ENCODE measurements at regions not wholly inside any gene's neighbourhood (a gene's known extent, or its start where the extent isn't known, plus 50 kb on each side); places are given as distances from the start of the nearest gene placed in this dataset.

GRCh38 chr4:71148545-71148944 is 155.1 kb downstream of the DCK start:
- TF ChIP-seq, protein P1, sequence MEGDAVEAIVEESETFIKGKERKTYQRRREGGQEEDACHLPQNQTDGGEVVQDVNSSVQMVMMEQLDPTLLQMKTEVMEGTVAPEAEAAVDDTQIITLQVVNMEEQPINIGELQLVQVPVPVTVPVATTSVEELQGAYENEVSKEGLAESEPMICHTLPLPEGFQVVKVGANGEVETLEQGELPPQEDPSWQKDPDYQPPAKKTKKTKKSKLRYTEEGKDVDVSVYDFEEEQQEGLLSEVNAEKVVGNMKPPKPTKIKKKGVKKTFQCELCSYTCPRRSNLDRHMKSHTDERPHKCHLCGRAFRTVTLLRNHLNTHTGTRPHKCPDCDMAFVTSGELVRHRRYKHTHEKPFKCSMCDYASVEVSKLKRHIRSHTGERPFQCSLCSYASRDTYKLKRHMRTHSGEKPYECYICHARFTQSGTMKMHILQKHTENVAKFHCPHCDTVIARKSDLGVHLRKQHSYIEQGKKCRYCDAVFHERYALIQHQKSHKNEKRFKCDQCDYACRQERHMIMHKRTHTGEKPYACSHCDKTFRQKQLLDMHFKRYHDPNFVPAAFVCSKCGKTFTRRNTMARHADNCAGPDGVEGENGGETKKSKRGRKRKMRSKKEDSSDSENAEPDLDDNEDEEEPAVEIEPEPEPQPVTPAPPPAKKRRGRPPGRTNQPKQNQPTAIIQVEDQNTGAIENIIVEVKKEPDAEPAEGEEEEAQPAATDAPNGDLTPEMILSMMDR (IDR thresholded peaks at IDR 0.05; ENCODE audit: insufficient read depth, low read length), result no peak

GRCh38 chr4:71151054-71151453 is 157.6 kb downstream of the DCK start:
- TF ChIP-seq, protein P1 (IDR thresholded peaks at IDR 0.05; ENCODE audit: insufficient read depth, low read length), result no peak
- no peak overlapping the region for H3K4me3 ChIP-seq (ENCODE audit: low read depth, low read length)
- DNase-seq (ENCODE audit: low read depth), result no peak

More at GRCh38 chr4:71148545-71148944, 155.1 kb downstream of the DCK start:
- no peak for DNase-seq (ENCODE audit: low read depth)
- no peak overlapping the region for H3K4me3 ChIP-seq (ENCODE audit: low read depth, low read length)

GRCh38 chr4:71156616-71157015 is 163.2 kb downstream of the DCK start:
- TF ChIP-seq, protein P1 (IDR thresholded peaks at IDR 0.05; ENCODE audit: insufficient read depth, low read length), result no peak
- no peak overlapping the region for H3K4me3 ChIP-seq (ENCODE audit: low read depth, low read length)
- no peak for DNase-seq (ENCODE audit: low read depth)

DNA sequence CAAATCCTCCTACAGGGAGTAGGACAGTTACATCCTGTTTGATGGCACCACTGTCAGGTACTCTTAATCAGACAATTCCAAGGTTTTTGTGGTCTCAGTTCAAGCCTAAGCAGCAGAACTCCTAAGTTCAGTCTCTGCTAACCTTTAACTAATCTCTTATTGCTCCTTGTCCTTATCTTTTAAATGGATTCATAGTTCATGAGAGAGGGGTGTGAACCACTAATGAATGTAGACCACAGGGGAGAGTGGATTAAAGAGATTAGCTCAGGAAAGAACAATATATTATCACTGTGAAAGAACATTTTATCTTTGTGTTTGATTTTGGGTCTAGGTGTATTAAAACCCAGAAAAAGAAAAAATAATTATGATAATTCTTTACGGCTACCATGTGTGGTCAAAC is 168.9 kb downstream of the DCK start:
- no peak overlapping the region for H3K4me3 ChIP-seq (ENCODE audit: low read depth, low read length)
- no peak for DNase-seq (ENCODE audit: low read depth)
- TF ChIP-seq, protein P1 (IDR thresholded peaks at IDR 0.05; ENCODE audit: insufficient read depth, low read length), result no peak

- DNase-seq (ENCODE audit: low read depth), result peak; percentile 12
- TF ChIP-seq, protein P1 (IDR thresholded peaks at IDR 0.05; ENCODE audit: insufficient read depth, low read length), result no peak
- no peak overlapping the region for H3K4me3 ChIP-seq (ENCODE audit: low read depth, low read length)
Observed at GRCh38 chr4:71163317-71163716, 169.9 kb downstream of the DCK start.

DNA sequence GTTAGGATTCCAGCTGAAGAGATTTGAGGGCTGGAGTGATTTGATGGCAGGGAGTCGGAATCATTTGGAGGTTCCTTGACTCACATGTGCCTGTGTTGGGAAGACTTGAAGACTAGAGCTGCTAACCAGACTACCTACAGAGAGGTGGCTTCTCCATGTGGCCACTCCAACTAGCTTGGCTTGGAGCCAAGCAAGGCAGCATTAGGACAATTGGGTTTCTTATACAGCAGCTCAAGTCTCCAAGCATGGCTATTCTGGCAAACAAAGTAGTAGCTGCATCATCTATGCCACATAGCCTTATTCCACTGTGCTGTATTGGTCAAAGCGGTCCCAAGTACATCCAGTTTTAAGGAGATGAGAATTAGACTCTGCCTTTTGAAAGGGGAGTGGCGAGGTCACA is 171.7 kb upstream of the SLC4A4 start:
- no peak for DNase-seq (ENCODE audit: low read depth)
- TF ChIP-seq, protein P1 (IDR thresholded peaks at IDR 0.05; ENCODE audit: insufficient read depth, low read length), result no peak
- H3K4me3 ChIP-seq (ENCODE audit: low read depth, low read length), result no peak overlapping the region

DNA sequence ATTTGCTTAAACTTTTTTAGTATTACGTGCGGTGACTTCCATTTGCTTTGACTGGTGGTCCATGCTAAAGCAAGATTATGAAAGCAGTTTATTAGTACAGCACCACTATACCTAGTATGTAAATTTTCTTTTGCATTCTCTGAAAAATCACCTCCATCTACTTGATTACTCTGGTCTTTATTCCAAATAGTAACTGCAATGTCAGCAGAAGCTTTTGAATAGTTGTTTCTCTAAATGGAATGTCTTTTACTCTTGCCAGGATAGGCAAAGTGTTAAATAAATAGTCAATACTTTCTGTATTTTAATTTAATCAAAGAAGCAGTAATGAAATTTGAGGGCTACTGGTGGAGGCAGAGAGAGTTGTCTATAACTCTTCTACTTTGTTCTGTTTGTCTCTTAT is 167.2 kb upstream of the SLC4A4 start:
- no peak for DNase-seq (ENCODE audit: low read depth)
- H3K4me3 ChIP-seq (ENCODE audit: low read depth, low read length), result no peak overlapping the region
- TF ChIP-seq, protein P1 (IDR thresholded peaks at IDR 0.05; ENCODE audit: insufficient read depth, low read length), result no peak
